KMS-11 (cell line): ENCODE measurements at regions not wholly inside any gene's neighbourhood (a gene's known extent, or its start where the extent isn't known, plus 50 kb on each side); places are given as distances from the start of the nearest gene placed in this dataset.

ENCODE experiments used
- H2AFZ ChIP-seq: fragments of 200-600 bp; sonication (generic); 2 replicates; pipeline ENCODE4 v1.6.1; 2016; ENCODE audit warnings: antibody characterized with exemption, mixed run types, low read depth
- H3K27ac ChIP-seq: fragments of 200-600 bp; sonication (generic); 2 replicates; pipeline ENCODE4 v1.6.1; 2016; ENCODE audit warnings: mild to moderate bottlenecking, mixed run types
- H3K27me3 ChIP-seq: fragments of 200-600 bp; sonication (generic); 2 replicates; pipeline ENCODE4 v1.6.1; 2017; ENCODE audit warnings: mild to moderate bottlenecking, low read depth, mixed run types, moderate library complexity; ENCODE audit not compliant: insufficient read depth
- H3K36me3 ChIP-seq: fragments of 200-600 bp; sonication (generic); 2 replicates; pipeline ENCODE4 v1.6.1; 2017; ENCODE audit warnings: mild to moderate bottlenecking, mixed run types; ENCODE audit not compliant: insufficient read depth
- H3K4me1 ChIP-seq: fragments of 200-600 bp; sonication (generic); 2 replicates; pipeline ENCODE4 v1.6.1; 2016; ENCODE audit warnings: mild to moderate bottlenecking, low read depth, mixed run types; ENCODE audit not compliant: poor library complexity, severe bottlenecking
- H3K4me2 ChIP-seq: fragments of 200-600 bp; sonication (generic); 2 replicates; pipeline ENCODE4 v1.7.0; 2016; ENCODE audit warnings: mild to moderate bottlenecking, mixed run types
- H3K4me3 ChIP-seq: fragments of 200-600 bp; sonication (generic); IDR thresholded peaks from 2 replicates; pipeline ENCODE4 v1.6.1; 2017; ENCODE audit warnings: low read depth, low read length, mixed read lengths; ENCODE audit not compliant: insufficient read depth
- H3K79me2 ChIP-seq: fragments of 200-600 bp; sonication (generic); 2 replicates; pipeline ENCODE4 v1.6.1; 2016; ENCODE audit warnings: low read depth, mixed run types; ENCODE audit not compliant: insufficient read depth
- H3K9ac ChIP-seq: fragments of 200-600 bp; sonication (generic); 2 replicates; pipeline ENCODE4 v1.6.1; 2016; ENCODE audit warnings: mild to moderate bottlenecking, mixed run types
- H4K20me1 ChIP-seq: fragments of 200-600 bp; sonication (generic); 2 replicates; pipeline ENCODE4 v1.6.1; 2016; ENCODE audit warnings: mild to moderate bottlenecking, mixed run types; ENCODE audit not compliant: insufficient read depth
- CTCF ChIP-seq: fragments of 200-600 bp; sonication (generic); conservative IDR thresholded peaks from 2 replicates; pipeline ENCODE4 v1.6.1; 2017; ENCODE audit warnings: low read depth, mild to moderate bottlenecking, antibody characterized with exemption, low read length, moderate library complexity, mixed read lengths

- Histone ChIP-seq H3K4me2 (no peak overlapping the region), H3K4me1 (no peaks in the 10 kb centered on the region), H4K20me1 (no peaks in the 10 kb centered on the region), H3K27me3 (no peaks in the 10 kb centered on the region), H3K4me3 (no peak overlapping the region), H2AFZ (no peak overlapping the region), H3K27ac (no peak overlapping the region), H3K36me3 (no peaks in the 10 kb centered on the region), H3K79me2 (no peaks in the 10 kb centered on the region), H3K9ac (no peak overlapping the region)
- TF ChIP-seq CTCF = no peak
Measured at GRCh38 chr14:40413136-40413535, 980.9 kb upstream of the FBXO33 start.

- no peak for TF ChIP-seq CTCF
- Histone ChIP-seq H3K27ac (no peak overlapping the region), H3K79me2 (no peaks in the 10 kb centered on the region), H3K4me3 (no peak overlapping the region), H2AFZ (no peak overlapping the region), H3K4me1 (no peaks in the 10 kb centered on the region), H3K27me3 (no peaks in the 10 kb centered on the region), H3K4me2 (no peak overlapping the region), H3K36me3 (no peaks in the 10 kb centered on the region), H4K20me1 (no peaks in the 10 kb centered on the region), H3K9ac (no peak overlapping the region)
Measured at GRCh38 chr14:40410708-40411107, 978.5 kb upstream of the FBXO33 start.

- peaks cover 46% of the 10 kb centered on the region for H3K4me1 ChIP-seq
- H3K27me3 ChIP-seq = no peaks in the 10 kb centered on the region
- H3K4me3 ChIP-seq = no peak overlapping the region
- TF ChIP-seq CTCF = no peak
- H4K20me1 ChIP-seq = no peaks in the 10 kb centered on the region
- no peak overlapping the region for H3K4me2 ChIP-seq
- no peaks in the 10 kb centered on the region for H3K79me2 ChIP-seq
- no peak overlapping the region for H3K9ac ChIP-seq
- no peaks in the 10 kb centered on the region for H3K36me3 ChIP-seq
- no peak overlapping the region for H2AFZ ChIP-seq
- H3K27ac ChIP-seq = no peak overlapping the region
Measured at GRCh38 chr14:40402957-40403356, 970.7 kb upstream of the FBXO33 start.

GRCh38 chr14:40398981-40399380 lies 966.7 kb upstream of the FBXO33 start:
- no peaks in the 10 kb centered on the region for H3K36me3 ChIP-seq
- H3K79me2 ChIP-seq = no peaks in the 10 kb centered on the region
- H4K20me1 ChIP-seq = no peaks in the 10 kb centered on the region
- no peak overlapping the region for H2AFZ ChIP-seq
- H3K4me2 ChIP-seq = no peak overlapping the region
- H3K9ac ChIP-seq = no peak overlapping the region
- H3K27ac ChIP-seq = peak overlapping the region; percentile 21; the same call in 1 of the 2 replicates
- no peak overlapping the region for H3K4me3 ChIP-seq
- H3K27me3 ChIP-seq = no peaks in the 10 kb centered on the region
- H3K4me1 ChIP-seq = peaks cover 46% of the 10 kb centered on the region
- TF ChIP-seq CTCF = no peak
